ENCODE measurements at regions not wholly inside any gene's neighbourhood (a gene's known extent, or its start where the extent isn't known, plus 50 kb on each side); places are given as distances from the start of the nearest gene placed in this dataset.

DNA sequence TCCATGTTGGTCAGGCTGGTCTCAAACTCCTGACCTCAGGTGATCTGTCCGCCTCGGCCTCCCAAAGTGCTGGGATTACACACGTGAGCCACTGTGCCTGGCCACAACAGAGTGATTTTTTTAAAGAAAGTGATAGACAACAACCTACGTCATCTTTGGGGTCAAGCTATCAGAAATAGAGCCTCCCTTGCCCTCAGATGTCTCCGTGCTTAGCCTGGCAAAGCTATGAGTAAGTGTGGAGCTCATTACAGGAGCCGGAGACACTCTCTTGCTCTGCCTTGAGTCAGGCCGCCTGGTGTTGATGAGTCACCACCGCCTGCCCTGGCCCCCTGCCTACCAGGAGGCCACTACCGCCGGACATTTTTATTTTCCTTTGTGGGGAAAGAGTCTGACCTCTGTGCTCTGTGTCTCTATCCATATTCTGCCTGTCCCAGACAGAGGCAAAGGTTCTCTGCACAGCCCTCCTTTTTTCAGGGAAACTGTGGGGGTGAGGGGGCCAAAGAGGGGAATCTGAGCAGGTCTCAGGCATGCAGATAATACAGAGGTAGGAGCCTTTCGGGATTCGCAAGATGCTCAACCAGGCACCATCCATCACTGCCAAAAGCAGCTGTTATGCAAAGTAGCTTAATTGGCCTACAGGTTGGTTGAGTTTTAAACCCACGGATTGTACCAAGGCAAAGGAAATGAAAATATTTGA, 123.7 kb upstream of the CPEB4 start:
- TF ChIP-seq GATA2 (IDR thresholded peaks at IDR 0.05; ENCODE audit: low read depth, low read length) = no peak
- no peak for TF ChIP-seq GATA3 (IDR thresholded peaks at IDR 0.05; ENCODE audit: low read depth, low read length)
